ENCODE measurements at regions not wholly inside any gene's neighbourhood (a gene's known extent, or its start where the extent isn't known, plus 50 kb on each side); places are given as distances from the start of the nearest gene placed in this dataset.

- TF ChIP-seq, protein P1, sequence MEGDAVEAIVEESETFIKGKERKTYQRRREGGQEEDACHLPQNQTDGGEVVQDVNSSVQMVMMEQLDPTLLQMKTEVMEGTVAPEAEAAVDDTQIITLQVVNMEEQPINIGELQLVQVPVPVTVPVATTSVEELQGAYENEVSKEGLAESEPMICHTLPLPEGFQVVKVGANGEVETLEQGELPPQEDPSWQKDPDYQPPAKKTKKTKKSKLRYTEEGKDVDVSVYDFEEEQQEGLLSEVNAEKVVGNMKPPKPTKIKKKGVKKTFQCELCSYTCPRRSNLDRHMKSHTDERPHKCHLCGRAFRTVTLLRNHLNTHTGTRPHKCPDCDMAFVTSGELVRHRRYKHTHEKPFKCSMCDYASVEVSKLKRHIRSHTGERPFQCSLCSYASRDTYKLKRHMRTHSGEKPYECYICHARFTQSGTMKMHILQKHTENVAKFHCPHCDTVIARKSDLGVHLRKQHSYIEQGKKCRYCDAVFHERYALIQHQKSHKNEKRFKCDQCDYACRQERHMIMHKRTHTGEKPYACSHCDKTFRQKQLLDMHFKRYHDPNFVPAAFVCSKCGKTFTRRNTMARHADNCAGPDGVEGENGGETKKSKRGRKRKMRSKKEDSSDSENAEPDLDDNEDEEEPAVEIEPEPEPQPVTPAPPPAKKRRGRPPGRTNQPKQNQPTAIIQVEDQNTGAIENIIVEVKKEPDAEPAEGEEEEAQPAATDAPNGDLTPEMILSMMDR (IDR thresholded peaks at IDR 0.05; ENCODE audit: low read depth, low read length, poor library complexity, severe bottlenecking) = no peak
- no peak for TF ChIP-seq EZH2phosphoT487 (IDR thresholded peaks at IDR 0.05; ENCODE audit: borderline replicate concordance, low read length)
Measured at GRCh38 chr1:30009720-30010119, 713.7 kb downstream of the MATN1 start.
